Esophagus squamous epithelium (tissue), 5 donors: ENCODE measurements at regions not wholly inside any gene's neighbourhood (a gene's known extent, or its start where the extent isn't known, plus 50 kb on each side); places are given as distances from the start of the nearest gene placed in this dataset.

Experiments
- DNase-seq: peaks from one replicate; lab custom pipeline; 2025; lab: John Stamatoyannopoulos, UW
- H3K27ac ChIP-seq, 4 donors: fragments of 200-600 bp; sonication (generic); one replicate each; pipeline ENCODE4 v1.5.1; 2016 to 2019; ENCODE audit warnings: mild to moderate bottlenecking in 1 of 4
- H3K27me3 ChIP-seq, 4 donors: fragments of 200-600 bp; sonication (generic); 1 replicate in 3 of 4; 2 replicates in 1 of 4; pipeline versions ENCODE4 v1.5.1 to v1.6.0; 2017 to 2021; ENCODE audit warnings: antibody characterized with exemption in 1 of 4
- H3K36me3 ChIP-seq, 3 donors: fragments of 200-600 bp; sonication (generic); one replicate each; pipeline ENCODE4 v1.5.1; 2016 to 2019
- H3K4me1 ChIP-seq, 3 donors: fragments of 200-600 bp; sonication (generic); one replicate each; pipeline ENCODE4 v1.5.1; 2017 to 2019
- H3K4me3 ChIP-seq, 4 donors: fragments of 200-600 bp; sonication (generic); 1 replicate in 3 of 4; 2 replicates in 1 of 4; pipeline ENCODE4 v1.5.1; 2016 to 2019; ENCODE audit warnings: mild to moderate bottlenecking in 2 of 4, moderate library complexity in 1 of 4
- H3K9me3 ChIP-seq, 3 donors: fragments of 200-600 bp; sonication (generic); one replicate each; pipeline ENCODE4 v1.5.1; 2016 to 2019
- POLR2A ChIP-seq, 4 donors: fragments of 450-650 bp; IDR thresholded peaks; one replicate each; pipeline ENCODE4 v1.6.1; 2017; ENCODE audit warnings: antibody characterized with exemption in 4 of 4, mild to moderate bottlenecking in 4 of 4, moderate library complexity in 3 of 4
- WGBS, 2 donors: methylation state at CpG; one replicate each; pipeline ENCODE4 v1.1.5; 2018; 5-methylcytosine and 5-hydroxymethylcytosine counted together
- intact Hi-C: fragments of 100-400 bp; cut with DNase I; formaldehyde crosslinking; loops from one replicate; pipeline ENCODE4 v1.15.0; 2022
- TF ChIP-seq, protein P1 (sequence below), 6 experiments: fragments of 450-650 bp in 4 of 6; fragments of 200-600 bp in 2 of 6; sonication (generic) in 2 of 6; IDR thresholded peaks; one replicate each; pipeline ENCODE4 v1.5.1; 2016 to 2019; ENCODE audit warnings: antibody characterized with exemption in 6 of 6, mild to moderate bottlenecking in 4 of 6, moderate library complexity in 4 of 6
- donor health status: DM: yes; HTN: yes; CAD: no.

DNA sequence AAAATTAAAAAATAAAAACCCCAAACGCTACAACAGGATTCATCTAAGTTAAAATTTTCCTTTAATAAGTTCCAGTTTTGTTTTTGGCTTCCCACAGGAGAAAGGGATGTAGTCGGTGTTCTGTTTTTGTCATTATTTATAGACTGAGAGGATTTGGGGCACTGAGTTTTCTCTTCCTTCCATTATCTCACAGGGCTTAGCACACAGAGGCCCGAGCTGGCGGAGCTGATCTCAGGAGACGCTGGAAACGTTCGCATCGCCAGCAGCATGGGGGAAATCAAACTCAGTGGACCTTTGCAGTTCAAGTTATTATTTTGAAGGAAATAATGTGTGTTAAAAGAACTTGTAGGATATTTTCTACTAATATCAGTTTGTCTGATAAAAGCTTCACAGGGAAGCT lies 669.7 kb upstream of the SALL3 start:
- Histone ChIP-seq H3K4me1 (peaks cover 0 to 13% (median 3%) of the 10 kb centered on the region in 3 donors), H3K27me3 (no peaks in the 10 kb centered on the region), H3K36me3 (no peaks in the 10 kb centered on the region), H3K27ac (no peak overlapping the region), H3K4me3 (no peak overlapping the region), H3K9me3 (no peaks in the 10 kb centered on the region)
- intact Hi-C loops = no loop called here
- TF ChIP-seq, protein P1, sequence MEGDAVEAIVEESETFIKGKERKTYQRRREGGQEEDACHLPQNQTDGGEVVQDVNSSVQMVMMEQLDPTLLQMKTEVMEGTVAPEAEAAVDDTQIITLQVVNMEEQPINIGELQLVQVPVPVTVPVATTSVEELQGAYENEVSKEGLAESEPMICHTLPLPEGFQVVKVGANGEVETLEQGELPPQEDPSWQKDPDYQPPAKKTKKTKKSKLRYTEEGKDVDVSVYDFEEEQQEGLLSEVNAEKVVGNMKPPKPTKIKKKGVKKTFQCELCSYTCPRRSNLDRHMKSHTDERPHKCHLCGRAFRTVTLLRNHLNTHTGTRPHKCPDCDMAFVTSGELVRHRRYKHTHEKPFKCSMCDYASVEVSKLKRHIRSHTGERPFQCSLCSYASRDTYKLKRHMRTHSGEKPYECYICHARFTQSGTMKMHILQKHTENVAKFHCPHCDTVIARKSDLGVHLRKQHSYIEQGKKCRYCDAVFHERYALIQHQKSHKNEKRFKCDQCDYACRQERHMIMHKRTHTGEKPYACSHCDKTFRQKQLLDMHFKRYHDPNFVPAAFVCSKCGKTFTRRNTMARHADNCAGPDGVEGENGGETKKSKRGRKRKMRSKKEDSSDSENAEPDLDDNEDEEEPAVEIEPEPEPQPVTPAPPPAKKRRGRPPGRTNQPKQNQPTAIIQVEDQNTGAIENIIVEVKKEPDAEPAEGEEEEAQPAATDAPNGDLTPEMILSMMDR (IDR thresholded peaks at IDR 0.05) = no peak
- TF ChIP-seq POLR2A (IDR thresholded peaks at IDR 0.05) = no peak
- DNase-seq = no peak
- 53 to 68% methylated on average over 8 of the region's 8 CpGs for WGBS, 2 donors

- H3K27ac ChIP-seq = no peak overlapping the region
- no peaks in the 10 kb centered on the region for H3K4me1 ChIP-seq
- H3K9me3 ChIP-seq = no peaks in the 10 kb centered on the region
- H3K36me3 ChIP-seq = no peaks in the 10 kb centered on the region
- no peaks in the 10 kb centered on the region for H3K27me3 ChIP-seq
- DNase-seq = no peak
- intact Hi-C loops = no loop called here
- WGBS, 2 donors = 91% methylated on average over 11 to 15 of the region's 15 CpGs
- no peak overlapping the region for H3K4me3 ChIP-seq
- TF ChIP-seq, protein P1 (IDR thresholded peaks at IDR 0.05) = no peak
- TF ChIP-seq POLR2A (IDR thresholded peaks at IDR 0.05) = no peak
These were observed 660.4 kb upstream of the SALL3 start for GRCh38 chr18:78319264-78319663.

DNA sequence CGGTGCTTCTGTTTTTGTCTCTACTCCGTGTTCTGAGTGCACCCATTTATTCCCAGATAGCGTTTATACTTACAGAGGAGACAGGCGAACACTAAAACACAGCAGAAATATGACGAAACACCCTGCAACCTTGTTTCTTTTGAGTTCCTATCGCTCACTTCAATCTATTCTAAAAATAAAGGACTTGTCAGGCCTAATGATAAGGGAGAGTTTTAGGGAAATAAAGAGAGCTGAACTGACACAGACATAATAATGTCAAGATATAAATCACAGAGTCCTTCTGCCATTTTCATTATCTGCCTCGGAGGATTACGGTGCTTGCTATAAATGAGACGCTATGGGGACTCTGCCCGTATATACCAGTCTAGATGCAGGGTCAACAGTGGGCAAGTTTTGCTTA lies 659.7 kb upstream of the SALL3 start:
- Histone ChIP-seq H3K27me3 (no peaks in the 10 kb centered on the region), H3K4me1 (no peaks in the 10 kb centered on the region), H3K27ac (no peak overlapping the region), H3K4me3 (no peak overlapping the region), H3K36me3 (no peaks in the 10 kb centered on the region), H3K9me3 (no peaks in the 10 kb centered on the region)
- whole genome bisulfite sequencing, 2 donors = 77 to 83% methylated on average over 10 of the region's 10 CpGs
- DNase-seq = no peak
- no peak for TF ChIP-seq POLR2A (IDR thresholded peaks at IDR 0.05)
- TF ChIP-seq, protein P1 (IDR thresholded peaks at IDR 0.05) = no peak
- intact Hi-C loops = no loop called here

- no peak overlapping the region for H3K4me3 ChIP-seq
- H3K4me1 ChIP-seq = no peaks in the 10 kb centered on the region
- intact Hi-C loops = no loop called here
- no peaks in the 10 kb centered on the region for H3K36me3 ChIP-seq
- DNase-seq = no peak
- WGBS, 2 donors = 61 to 62% methylated on average over 6 of the region's 6 CpGs
- H3K27ac ChIP-seq = no peak overlapping the region
- H3K9me3 ChIP-seq = no peaks in the 10 kb centered on the region
- H3K27me3 ChIP-seq = no peaks in the 10 kb centered on the region
- TF ChIP-seq POLR2A (IDR thresholded peaks at IDR 0.05) = no peak
- TF ChIP-seq, protein P1 (IDR thresholded peaks at IDR 0.05) = no peak
These were observed 658.2 kb upstream of the SALL3 start for GRCh38 chr18:78321402-78321801.

GRCh38 chr18:78323453-78324197 lies 656.0 kb upstream of the SALL3 start:
- intact Hi-C loops = no loop called here
- no peaks in the 10 kb centered on the region for H3K36me3 ChIP-seq
- TF ChIP-seq, protein P1 (IDR thresholded peaks at IDR 0.05) = no peak
- no peak for TF ChIP-seq POLR2A (IDR thresholded peaks at IDR 0.05)
- no peak overlapping the region for H3K4me3 ChIP-seq
- H3K4me1 ChIP-seq = no peaks in the 10 kb centered on the region
- no peaks in the 10 kb centered on the region for H3K9me3 ChIP-seq
- 79 to 82% methylated on average over 14 of the region's 14 CpGs for WGBS, 2 donors
- no peaks in the 10 kb centered on the region for H3K27me3 ChIP-seq
- no peak for DNase-seq
- H3K27ac ChIP-seq = no peak overlapping the region
